ENCODE measurements at regions not wholly inside any gene's neighbourhood (a gene's known extent, or its start where the extent isn't known, plus 50 kb on each side); places are given as distances from the start of the nearest gene placed in this dataset.
A peak's percentile ranks its signal among the peaks of the same experiment; 100 is the strongest.

GRCh38 chr5:68628082-68628814 lies 412.7 kb downstream of the PIK3R1 start (continued):
- TF ChIP-seq ZNF407 (IDR thresholded peaks at IDR 0.05; ENCODE audit: low read depth), result no peak
- no peak for TF ChIP-seq THRAP3 (IDR thresholded peaks at IDR 0.05; ENCODE audit: borderline replicate concordance)
- TF ChIP-seq SMAD3 (CRISPR knock-in tag; conservative IDR thresholded peaks at IDR 0.05), result 0 out of 2 replicates have a peak, but pooled peaks have one; percentile 56
- no peak for TF ChIP-seq JUND (IDR thresholded peaks at IDR 0.05; ENCODE audit: borderline replicate concordance, low read depth, low read length)
- no peak; the same call in 2 of the 3 replicates for TF ChIP-seq JUND (tag; IDR thresholded peaks at IDR 0.05; ENCODE audit: borderline replicate concordance, low read depth, low read length)
- TF ChIP-seq ZNF354B (CRISPR knock-in tag; IDR thresholded peaks at IDR 0.05), result 0 out of 2 replicates have a peak, but pooled peaks have one; percentile 66
- no peak for TF ChIP-seq HES1 (IDR thresholded peaks at IDR 0.05; ENCODE audit: low read depth)
- TF ChIP-seq BRD9 (IDR thresholded peaks at IDR 0.05; ENCODE audit: low read depth, partially characterized antibody), result no peak
- TF ChIP-seq GABPA (tag; conservative IDR thresholded peaks at IDR 0.05; ENCODE audit: low read depth), result no peak
- TF ChIP-seq POLR2AphosphoS5 (IDR thresholded peaks at IDR 0.05; ENCODE audit: control insufficient read depth, insufficient read depth, low read depth, low read length), result no peak
- TF ChIP-seq ASH1L (IDR thresholded peaks at IDR 0.05; ENCODE audit: borderline replicate concordance, low read depth, partially characterized antibody), result no peak
- TF ChIP-seq NR2C2 (CRISPR knock-in tag; IDR thresholded peaks at IDR 0.05), result no peak
- TF ChIP-seq NR2C2 (tag; IDR thresholded peaks at IDR 0.05), result peak; percentile 62; the same call in 1 of the 2 replicates
- peak; percentile 83 for TF ChIP-seq TEAD2 (tag; IDR thresholded peaks at IDR 0.05)
- TF ChIP-seq TAF7 (tag; IDR thresholded peaks at IDR 0.05), result 0 out of 2 replicates have a peak, but pooled peaks have one; percentile 13
- TF ChIP-seq KAT2B (IDR thresholded peaks at IDR 0.05; ENCODE audit: low read depth, low read length), result no peak
- TF ChIP-seq TAF15 (IDR thresholded peaks at IDR 0.05; ENCODE audit: low read depth, low read length), result no peak
- TF ChIP-seq HMG20B (CRISPR knock-in tag; IDR thresholded peaks at IDR 0.05), result no peak
- TF ChIP-seq ELF2 (CRISPR knock-in tag; IDR thresholded peaks at IDR 0.05), result no peak
- TF ChIP-seq MEIS2 (IDR thresholded peaks at IDR 0.05; ENCODE audit: partially characterized antibody), result peak; percentile 53
- TF ChIP-seq KAT7 (CRISPR knock-in tag; IDR thresholded peaks at IDR 0.05; ENCODE audit: borderline replicate concordance), result no peak

Measured in K562 (cell line).